SU-DHL-6 (cell line): ENCODE measurements at regions not wholly inside any gene's neighbourhood (a gene's known extent, or its start where the extent isn't known, plus 50 kb on each side); places are given as distances from the start of the nearest gene placed in this dataset.
"Not testable (repeated sequence)": the region's sequence is repeated elsewhere in the genome, so short reads cannot be mapped to it uniquely, and the experiment has no call there.

Experiments used
- EZH2phosphoT487 ChIP-seq: fragments of 200-600 bp; sonication (generic), shearing (Covaris generic); conservative IDR thresholded peaks from 2 replicates; pipeline ENCODE4 v1.6.1; 2018; ENCODE audit warnings: mild to moderate bottlenecking, antibody characterized with exemption, low read length, moderate library complexity, mixed read lengths
- TF ChIP-seq, protein P1 (sequence below): fragments of 200-600 bp; sonication (generic); IDR thresholded peaks from one replicate; pipeline ENCODE4 v1.5.1; 2017; ENCODE audit warnings: antibody characterized with exemption, mild to moderate bottlenecking, low read length, moderate library complexity; ENCODE audit not compliant: insufficient read depth, poor library complexity, severe bottlenecking

GRCh38 chr2:111323384-111323783, 202.7 kb downstream of the BCL2L11 start:
- TF ChIP-seq, protein P1, sequence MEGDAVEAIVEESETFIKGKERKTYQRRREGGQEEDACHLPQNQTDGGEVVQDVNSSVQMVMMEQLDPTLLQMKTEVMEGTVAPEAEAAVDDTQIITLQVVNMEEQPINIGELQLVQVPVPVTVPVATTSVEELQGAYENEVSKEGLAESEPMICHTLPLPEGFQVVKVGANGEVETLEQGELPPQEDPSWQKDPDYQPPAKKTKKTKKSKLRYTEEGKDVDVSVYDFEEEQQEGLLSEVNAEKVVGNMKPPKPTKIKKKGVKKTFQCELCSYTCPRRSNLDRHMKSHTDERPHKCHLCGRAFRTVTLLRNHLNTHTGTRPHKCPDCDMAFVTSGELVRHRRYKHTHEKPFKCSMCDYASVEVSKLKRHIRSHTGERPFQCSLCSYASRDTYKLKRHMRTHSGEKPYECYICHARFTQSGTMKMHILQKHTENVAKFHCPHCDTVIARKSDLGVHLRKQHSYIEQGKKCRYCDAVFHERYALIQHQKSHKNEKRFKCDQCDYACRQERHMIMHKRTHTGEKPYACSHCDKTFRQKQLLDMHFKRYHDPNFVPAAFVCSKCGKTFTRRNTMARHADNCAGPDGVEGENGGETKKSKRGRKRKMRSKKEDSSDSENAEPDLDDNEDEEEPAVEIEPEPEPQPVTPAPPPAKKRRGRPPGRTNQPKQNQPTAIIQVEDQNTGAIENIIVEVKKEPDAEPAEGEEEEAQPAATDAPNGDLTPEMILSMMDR, result not testable (repeated sequence)
- TF ChIP-seq EZH2phosphoT487, result not testable (repeated sequence)
